Tibial nerve (tissue), 3 donors: ENCODE measurements at regions not wholly inside any gene's neighbourhood (a gene's known extent, or its start where the extent isn't known, plus 50 kb on each side); places are given as distances from the start of the nearest gene placed in this dataset.

Experiments
- CTCF ChIP-seq, 5 experiments: fragments of 200-600 bp in 3 of 5; fragments of 450-650 bp in 2 of 5; sonication (generic) in 3 of 5; IDR thresholded peaks; one replicate each; pipeline ENCODE4 v1.5.1; 2016 to 2019; ENCODE audit warnings: antibody characterized with exemption in 5 of 5, mild to moderate bottlenecking in 3 of 5, moderate library complexity in 2 of 5
- POLR2A ChIP-seq, 2 donors: fragments of 450-650 bp; IDR thresholded peaks; one replicate each; pipeline ENCODE4 v1.6.1; 2017; ENCODE audit warnings: antibody characterized with exemption in 2 of 2, mild to moderate bottlenecking in 2 of 2, moderate library complexity in 2 of 2

DNA sequence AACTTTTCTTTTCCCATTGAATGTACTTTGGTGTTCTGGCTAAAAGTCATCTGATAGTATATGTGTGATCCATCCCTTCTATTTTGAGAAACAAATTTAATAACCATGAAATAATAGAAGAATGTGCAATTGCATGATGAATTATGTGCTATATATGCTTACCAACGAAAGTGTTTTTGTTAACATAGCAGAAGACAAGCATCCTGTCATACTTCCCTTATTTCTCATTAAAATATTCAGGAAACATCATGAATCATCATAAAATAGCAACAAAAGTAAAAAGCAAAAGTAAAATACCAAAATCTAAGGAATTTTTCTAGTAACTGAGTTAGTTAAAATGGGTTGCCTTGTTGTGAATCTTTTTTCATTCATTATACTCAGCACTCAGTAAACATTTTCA is 409.0 kb upstream of the PDE3A start:
- no peak for TF ChIP-seq CTCF (IDR thresholded peaks at IDR 0.05)
- no peak for TF ChIP-seq POLR2A (IDR thresholded peaks at IDR 0.05)
